AG10803 (cell line): ENCODE measurements at regions not wholly inside any gene's neighbourhood (a gene's known extent, or its start where the extent isn't known, plus 50 kb on each side); places are given as distances from the start of the nearest gene placed in this dataset.

ENCODE experiments used
- DNase-seq: peaks from one replicate; pipeline ENCODE4 v3.0.0; 2010; ENCODE audit warnings: low read depth
- H3K4me3 ChIP-seq: 2 replicates; pipeline ENCODE4 v1.5.1; 2011; ENCODE audit warnings: mild to moderate bottlenecking, low read length, control low read depth
- CTCF ChIP-seq: conservative IDR thresholded peaks from 2 replicates; pipeline ENCODE4 v1.5.1; 2011; ENCODE audit warnings: mild to moderate bottlenecking, low read length, control low read depth, inconsistent platforms

GRCh38 chr5:155367841-155368240 lies 354.3 kb downstream of the KIF4B start:
- H3K4me3 ChIP-seq = no peak overlapping the region
- TF ChIP-seq CTCF = no peak
- DNase-seq = no peak

GRCh38 chr5:155368490-155368889 lies 354.9 kb downstream of the KIF4B start:
- no peak for DNase-seq
- TF ChIP-seq CTCF = no peak
- H3K4me3 ChIP-seq = no peak overlapping the region

DNA sequence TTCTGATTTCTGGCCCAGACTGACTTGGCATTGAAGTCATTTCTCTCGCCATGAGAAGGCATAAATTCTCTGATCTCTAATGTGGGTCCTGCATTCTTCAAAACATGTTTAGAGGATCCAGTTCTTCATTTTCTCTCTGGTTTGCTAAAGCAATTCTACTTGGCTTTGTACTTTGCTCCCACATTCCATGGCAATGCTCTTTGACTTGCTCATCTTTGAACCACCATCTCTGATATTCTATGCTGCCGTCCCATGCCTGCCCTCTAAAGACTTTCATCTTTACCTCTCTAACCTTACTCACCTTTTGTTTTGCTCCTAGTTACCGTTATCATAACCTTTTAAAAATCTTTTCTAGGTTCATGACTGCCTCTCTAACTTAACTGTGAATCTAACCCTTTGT lies 366.9 kb downstream of the KIF4B start:
- TF ChIP-seq CTCF = no peak
- no peak for DNase-seq
- H3K4me3 ChIP-seq = no peak overlapping the region

DNA sequence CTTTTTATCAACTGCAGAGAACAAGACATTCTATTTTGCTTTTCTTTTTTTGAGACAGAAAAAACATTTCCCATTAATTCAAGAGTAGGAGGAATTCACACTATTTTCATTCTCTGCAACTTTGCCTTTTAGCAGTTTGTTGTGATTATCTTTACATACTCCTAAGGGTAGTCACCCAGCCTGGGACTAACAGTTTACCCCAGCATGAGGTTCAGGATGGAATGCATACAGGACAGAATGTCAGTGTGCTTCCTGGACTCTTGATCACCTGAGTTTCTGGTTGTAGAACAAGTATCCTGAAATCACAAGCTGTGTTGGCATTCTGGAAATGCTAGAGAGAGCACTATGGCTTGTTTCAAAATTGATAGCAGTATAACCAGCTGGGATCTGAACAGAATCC lies 368.1 kb downstream of the KIF4B start:
- no peak for TF ChIP-seq CTCF
- no peak for DNase-seq
- no peak overlapping the region for H3K4me3 ChIP-seq

- DNase-seq = no peak
- H3K4me3 ChIP-seq = no peak overlapping the region
- TF ChIP-seq CTCF = no peak
Measured at GRCh38 chr5:155389498-155389897, 375.9 kb downstream of the KIF4B start.

GRCh38 chr5:155394727-155395126 lies 381.2 kb downstream of the KIF4B start:
- H3K4me3 ChIP-seq = no peak overlapping the region
- DNase-seq = no peak
- TF ChIP-seq CTCF = no peak

DNA sequence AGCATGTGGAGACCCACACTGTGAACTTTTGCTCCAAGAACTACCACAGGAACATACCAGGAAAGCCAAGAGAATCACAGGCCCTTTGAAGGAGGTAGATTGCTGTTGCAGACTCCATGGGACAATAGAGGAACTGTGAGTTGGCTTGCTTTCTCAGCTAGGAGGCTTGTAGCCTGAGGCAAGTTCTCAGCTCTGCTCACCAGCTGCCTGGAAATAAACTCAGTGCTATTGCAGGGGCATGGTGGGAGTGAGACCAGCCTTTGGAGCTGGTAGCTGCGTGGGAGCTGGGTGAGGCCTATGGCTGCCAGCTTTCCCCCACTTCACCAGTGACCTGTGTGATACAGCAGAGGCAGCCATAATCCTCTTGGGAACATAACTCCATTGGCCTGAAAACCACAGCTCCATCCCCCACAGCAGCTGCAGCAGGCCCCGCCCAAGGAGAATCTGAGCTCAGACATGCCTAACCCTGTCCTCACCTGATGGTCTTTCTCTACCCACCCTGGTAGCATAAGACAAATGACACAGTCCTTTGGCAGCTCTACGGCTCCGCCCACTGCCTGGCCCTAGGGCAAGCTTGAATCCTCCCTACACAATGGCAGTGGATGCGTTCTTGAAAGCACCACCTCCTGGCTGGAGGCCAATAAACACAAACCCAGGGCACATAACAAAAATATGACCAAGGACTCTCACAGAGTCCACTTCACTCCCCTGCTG lies 389.5 kb downstream of the KIF4B start:
- H3K4me3 ChIP-seq = no peak overlapping the region
- DNase-seq = no peak
- TF ChIP-seq CTCF = no peak
